Suppressor macrophage treated with lipopolysaccharide for 4 hours (primary cell): ENCODE measurements at regions not wholly inside any gene's neighbourhood (a gene's known extent, or its start where the extent isn't known, plus 50 kb on each side); places are given as distances from the start of the nearest gene placed in this dataset.

Experiments used
- DNase-seq: peaks from one replicate; pipeline ENCODE4 v3.0.0-alpha.2; 2020

DNA sequence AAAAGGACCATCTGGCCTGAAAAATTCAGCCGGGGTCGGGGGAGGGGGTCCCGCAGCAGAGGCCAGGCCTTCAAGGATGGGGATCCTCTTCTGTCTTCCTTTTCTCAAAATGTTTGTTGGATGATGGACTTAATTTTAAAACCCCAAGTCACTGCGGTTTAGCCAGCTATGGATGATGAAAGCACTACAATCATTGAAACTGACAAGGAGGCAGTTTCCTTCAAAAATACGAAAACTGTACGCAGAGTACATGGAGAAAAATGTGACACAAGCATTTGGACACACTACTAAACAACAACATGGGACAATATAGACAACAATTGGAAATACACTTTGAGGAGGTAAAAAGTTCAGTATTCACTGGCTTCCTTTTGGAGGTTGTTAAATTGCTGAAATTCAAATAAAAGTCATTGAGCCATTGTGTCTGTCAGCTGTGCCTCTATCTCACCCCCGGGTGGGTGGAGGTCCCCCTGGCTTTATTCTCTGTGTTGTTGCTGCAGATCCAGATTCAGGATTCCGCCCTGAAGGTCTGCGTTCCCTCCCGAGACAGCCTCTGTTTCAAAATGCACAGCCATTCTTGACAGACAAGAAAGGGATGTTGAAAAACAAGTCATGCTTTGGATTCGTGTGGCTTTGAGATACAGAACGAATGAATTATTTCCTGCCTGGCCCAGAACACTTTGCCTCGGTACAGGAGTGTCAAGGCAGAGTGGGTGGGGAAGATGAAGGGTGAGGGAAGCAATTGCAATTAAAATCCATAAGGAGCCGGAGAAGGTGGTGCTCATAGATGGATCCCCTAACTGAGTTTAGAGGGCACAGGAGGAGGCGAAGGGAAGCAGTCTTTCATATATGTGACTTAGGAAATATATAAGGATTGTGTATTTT, 118.2 kb downstream of the TTLL2 start:
- no peak for DNase-seq

- no peak for DNase-seq
Observed at GRCh38 chr6:167444602-167445346, 119.9 kb downstream of the TTLL2 start.

DNA sequence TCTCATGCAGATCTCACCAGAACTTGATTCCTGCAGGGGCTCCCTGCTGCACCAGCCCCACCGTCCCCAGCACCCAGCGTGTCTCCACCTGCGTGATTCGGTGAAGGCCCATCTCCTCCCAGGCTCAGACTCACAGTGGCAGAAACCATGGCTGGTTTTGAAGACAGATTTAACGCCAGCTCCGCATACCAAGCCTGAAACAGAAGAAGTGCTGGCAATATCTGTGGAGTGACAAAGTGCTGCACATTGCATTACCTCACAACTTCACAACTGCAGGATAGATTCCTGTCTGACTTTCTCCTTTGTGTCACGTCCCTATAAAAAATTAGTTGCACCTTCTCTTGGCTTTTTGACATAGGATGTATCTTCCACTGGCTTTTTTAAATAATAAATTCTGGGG, 120.7 kb downstream of the TTLL2 start:
- no peak for DNase-seq

- DNase-seq: no peak
Observed at GRCh38 chr6:167446046-167446445, 121.2 kb downstream of the TTLL2 start.

DNA sequence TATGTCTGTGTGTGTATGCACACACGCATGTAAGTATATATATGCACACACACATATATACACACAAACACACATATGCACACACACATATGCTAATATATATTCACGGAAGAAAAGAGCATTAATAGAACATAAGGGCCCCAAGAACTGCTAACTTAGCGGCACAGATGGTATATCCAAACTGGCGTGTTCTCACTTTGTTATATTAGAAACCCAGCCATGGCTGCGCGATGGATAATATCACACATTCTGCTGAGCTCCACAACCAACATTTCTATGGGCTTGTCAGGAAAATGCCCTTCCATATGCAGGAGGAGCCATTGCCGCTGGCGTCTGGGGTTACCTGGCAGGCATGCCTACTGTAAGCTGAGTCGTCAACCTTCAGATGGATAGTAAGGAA, 122.1 kb downstream of the TTLL2 start:
- DNase-seq: no peak

DNA sequence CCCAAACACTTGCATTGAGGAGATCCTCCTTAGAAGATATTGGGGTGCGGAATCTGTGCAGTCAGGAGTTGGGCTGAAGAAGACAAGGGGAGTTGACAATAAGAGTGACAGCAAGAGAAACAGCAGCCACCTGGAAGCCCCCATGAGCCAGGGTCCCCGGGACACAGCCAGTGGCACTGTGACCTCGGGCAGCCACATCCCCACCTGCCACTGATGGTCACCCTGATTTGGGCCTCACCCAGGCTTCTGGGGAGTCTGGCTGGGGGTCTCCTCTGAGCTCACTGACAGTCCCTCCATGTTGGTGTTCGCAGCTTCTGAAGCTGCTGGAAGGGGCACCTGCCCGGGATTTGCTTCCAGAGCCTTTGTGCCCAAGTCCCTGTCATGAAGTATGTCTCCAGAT, 123.5 kb downstream of the TTLL2 start:
- DNase-seq: no peak

DNA sequence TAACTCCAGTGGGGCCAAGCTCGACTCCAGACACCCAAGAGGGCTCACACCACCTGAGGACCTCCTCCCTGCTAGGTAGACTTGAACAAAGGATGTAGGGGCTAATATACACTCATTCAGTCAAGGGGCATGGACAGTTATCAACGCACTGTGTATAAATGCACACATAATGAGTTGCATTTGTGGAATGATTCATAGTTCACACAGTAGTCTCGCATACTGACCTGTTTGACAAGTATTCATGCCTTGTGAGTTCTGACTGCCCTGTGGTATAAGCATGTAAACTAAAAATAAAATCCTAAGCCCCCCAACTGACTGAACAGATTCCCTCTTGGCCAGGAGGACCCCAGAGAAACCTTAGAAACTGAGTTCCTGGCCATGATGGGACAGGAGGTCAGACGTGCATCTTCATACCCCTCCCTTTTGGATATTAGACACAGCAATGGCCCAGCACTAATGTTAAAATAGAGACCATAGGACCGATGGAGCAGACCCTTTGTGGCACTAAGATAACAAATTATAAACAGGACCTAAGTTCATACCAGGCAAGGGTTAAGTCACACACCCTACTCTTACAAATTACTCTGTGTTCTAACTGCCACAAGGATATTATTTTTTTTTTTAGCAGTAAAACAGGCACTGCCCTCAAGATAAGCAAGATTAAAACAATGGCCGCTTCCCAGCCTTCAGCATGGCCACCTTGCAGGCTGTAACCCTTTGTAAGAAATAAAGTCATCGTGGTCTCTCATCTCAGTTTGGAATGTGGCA, 124.4 kb downstream of the TTLL2 start:
- DNase-seq: no peak

- no peak for DNase-seq
Observed at GRCh38 chr6:167450626-167451025, 125.7 kb downstream of the TTLL2 start.

- no peak for DNase-seq
Observed at GRCh38 chr6:167452338-167453081, 127.6 kb downstream of the TTLL2 start.

DNA sequence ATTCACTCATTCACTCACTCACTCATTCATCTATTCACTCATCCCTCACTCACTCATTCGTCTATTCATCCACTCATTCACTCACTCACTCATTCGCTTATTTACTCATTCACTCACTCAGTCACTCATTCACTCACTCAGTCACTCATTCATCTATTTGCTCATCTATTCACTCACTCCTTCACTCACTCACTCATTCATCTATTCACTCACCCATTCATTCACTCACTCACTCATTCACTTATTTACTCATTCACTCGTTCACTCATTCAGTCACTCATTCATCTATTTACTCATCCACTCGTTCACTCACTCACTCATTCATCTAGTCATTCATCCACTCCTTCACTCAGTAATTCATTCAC, 128.2 kb downstream of the TTLL2 start:
- DNase-seq: no peak

DNA sequence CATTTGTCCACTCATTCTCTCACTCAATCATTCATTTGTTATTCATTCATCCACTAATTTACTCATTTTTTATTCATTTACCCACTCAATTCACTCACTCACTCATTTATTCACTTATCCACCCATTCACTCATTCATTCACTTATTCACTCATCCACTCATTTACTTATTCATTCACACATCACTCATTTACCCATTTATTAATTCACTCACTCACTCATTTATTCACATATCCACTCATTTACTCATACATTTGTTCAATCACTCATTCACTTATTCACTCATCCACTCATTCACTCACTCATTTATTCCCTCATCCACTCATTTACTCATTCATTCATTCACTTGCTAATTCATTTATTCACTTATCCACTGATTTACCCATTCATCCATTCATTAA, 129.1 kb downstream of the TTLL2 start:
- DNase-seq: no peak

GRCh38 chr6:167455371-167455770, 130.5 kb downstream of the TTLL2 start:
- no peak for DNase-seq

GRCh38 chr6:167462514-167463312, 137.8 kb downstream of the TTLL2 start:
- DNase-seq: no peak

- DNase-seq: no peak
Observed at GRCh38 chr6:167464177-167464576, 139.3 kb downstream of the TTLL2 start.

DNA sequence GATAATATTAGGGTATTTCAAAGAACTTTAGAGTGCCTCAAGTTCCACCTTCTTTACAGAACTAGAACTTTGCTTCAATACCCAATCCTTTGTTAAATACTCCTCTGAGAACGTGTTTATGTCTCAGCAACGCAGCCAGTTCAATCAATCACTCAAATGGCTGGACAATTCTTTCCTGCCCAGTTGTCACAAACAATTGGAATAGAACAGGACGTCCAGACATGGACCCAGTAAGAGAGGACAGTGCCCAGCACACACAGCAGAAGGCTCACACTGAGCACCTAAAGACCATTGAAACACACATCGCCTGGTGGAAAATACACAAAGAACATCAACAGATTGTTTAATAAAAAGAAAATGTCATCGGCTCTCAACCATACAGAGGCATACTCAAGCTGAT, 140.6 kb downstream of the TTLL2 start:
- DNase-seq: no peak

DNA sequence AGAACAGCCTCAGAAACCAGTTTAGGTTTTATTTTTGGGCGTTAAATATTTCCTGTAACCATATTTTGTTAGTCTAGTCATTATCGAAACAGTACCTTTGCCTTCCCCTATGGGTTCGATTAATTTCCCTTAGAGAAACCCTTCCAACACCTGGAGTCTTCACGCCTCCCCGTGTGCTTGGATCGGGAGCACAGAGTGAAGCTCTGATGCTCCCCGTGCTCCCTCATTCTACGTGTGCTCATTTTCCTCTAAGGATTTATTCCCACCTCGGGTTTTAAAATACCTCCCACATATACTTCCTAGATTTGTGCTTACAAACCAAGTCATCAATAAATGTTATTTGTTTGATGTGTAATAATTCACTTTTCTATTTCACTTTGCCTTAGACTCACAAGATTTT, 142.4 kb downstream of the TTLL2 start:
- DNase-seq: no peak

GRCh38 chr6:167467793-167468431, 143.0 kb downstream of the TTLL2 start:
- DNase-seq: no peak

DNA sequence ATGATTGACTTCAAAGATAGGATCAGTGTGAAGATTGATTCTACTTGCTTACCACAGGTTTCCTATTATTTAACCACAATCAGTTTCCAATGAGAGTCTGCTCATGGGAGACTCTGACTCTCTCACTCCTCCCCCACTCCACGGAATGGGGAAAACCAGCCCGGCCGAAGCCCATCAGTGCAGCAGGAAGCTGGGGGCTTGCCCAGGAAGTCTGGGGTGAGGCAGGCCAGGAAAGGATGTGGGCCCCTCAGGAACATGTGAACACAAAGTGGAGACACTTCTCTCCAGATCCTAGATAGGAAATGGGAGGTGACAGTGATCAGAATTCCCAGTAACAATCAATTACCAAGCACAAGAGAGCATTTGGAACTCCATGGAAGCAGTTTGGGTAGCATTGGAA, 144.2 kb downstream of the TTLL2 start:
- DNase-seq: no peak

GRCh38 chr6:167469672-167470071, 144.8 kb downstream of the TTLL2 start:
- DNase-seq: no peak

DNA sequence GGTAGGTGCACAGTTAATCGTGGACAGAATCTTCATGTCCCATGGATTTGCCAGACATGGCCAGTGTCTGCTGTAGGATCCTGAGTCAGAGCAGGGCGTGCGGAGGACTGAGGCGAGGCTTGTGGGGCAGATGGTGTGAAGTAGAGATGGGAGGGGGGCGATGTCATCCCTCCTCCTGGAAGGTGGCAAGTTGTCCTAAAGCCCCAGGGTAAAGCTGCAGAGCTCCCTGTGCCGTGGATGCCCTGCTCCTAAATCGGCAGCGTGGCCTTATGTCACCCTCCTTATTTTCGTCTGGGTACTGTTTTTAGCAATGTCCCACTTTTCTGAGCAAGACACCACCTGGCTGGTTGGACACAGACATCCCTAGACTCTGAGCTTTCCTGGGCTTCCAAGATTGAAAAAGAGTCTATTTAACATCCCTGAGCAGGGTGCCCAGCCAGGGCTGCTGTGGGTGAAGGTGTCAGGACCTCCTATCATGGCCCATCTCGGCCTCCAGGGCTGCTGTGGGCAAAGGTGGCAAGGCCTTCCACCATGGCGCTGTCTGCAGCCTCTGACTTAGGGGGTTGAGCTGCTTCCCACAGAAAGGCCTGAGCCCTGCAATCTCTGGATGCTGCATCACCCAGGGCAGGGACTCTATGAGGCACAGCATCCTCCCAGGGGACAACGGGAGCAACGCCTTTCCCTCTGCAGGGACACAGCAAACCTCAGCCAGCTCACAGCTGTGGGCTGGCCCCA, 145.4 kb downstream of the TTLL2 start:
- DNase-seq: no peak
